ENCODE measurements at regions not wholly inside any gene's neighbourhood (a gene's known extent, or its start where the extent isn't known, plus 50 kb on each side); places are given as distances from the start of the nearest gene placed in this dataset.

DNA sequence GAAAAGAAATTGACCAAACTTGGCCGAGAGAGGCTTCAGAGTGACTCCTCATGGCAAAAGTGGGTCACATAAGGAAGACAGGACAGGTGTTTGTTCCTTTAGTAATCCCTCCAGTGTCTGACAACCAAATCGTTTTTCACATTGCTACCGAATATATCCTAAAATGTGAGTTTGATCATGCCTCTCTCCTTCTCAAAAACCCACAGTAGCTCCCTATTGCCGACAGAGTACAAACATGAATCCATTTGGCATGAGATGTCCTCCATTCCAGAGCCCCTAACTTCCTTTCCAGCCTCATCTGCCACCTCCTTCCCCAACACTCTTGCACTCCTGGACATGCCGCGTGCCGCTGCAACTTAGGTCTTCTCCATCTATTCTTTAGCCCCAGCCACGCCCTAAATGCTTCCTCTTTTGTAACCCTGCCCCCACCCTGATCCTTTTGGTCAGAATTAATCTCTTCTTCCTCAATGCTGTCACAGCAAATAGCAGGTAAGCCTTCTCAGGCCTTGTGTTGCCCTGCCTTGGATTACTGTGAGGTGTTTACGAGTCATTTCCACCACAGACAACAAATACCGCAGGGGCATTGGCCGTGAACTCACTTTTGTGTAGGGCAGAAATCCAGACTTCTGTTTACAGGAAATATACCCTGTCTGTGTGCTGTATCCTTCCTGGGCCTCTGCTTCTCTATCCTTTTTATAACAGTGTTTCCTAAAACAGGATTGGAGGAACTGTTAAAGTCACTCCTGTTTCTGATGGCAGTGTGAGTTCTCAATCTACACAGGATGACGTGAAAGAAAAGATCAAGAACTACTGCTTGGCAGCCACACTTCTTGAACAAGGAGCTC lies 66.0 kb upstream of the FTH1 start:
- DNase-seq (no peak), ATAC-seq (peak; percentile 64)
- intact Hi-C loops (cut with DNase I, micrococcal nuclease) = no loop called here

DNA sequence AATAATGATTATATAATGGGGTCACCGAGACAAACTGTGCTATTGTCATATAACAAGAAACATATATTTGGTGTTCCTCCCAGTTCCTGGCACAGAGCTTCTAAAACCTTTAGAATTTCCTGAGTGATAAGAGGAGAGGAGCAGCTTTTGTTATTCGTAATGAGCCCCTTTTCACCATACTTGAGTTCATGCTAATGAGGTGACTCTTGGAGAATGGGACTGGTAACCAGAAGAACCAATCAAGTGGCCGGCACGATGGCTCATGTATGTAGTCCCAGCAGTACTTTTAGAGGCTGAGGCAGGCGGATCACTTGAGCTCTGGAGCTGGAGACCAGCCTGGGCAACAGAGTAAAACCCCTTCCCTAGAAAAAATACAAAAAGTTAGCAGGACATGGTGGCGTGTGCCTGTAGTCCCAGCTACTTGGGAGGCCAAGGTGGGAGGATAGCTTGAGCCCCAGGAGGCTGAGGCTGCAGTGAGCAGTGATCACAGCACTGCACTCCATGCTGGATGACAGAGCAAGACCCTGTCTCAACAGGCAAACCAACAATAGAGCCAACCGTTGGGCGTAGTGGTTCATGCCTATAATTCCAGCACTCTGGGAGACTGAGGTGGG lies 62.7 kb upstream of the FTH1 start:
- no peak for DNase-seq
- ATAC-seq = no peak
- intact Hi-C loops (cut with DNase I, micrococcal nuclease) = no loop called here

DNA sequence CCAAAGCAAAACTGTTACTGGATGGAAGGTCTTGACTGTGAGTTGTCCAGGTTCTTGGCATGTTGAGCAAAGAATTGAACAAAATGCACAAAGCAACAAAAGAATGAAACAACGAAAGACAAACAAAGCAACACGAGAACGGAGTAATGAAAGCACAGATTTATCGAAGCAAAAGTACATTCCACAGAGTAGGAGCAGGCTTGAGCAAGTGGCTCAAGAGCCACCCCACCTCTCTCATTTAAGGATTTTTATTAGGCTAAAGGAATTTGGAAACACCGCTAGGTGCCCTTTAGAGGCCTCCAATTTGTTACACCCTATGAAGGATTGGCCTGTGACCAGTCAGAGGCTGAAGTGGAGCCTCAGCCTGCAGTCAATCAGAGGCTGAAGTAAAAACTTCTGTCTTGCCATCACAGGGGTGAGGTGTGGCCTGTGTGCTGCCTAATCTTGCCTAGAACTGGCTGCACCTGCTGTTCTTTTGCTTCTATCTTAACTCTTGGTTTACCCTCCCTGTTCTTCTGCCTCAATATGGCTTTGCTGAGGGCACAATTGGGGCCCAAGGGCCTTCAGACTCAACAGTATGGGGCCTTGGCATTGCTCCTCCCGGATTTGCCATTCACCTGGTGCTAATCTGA lies 59.4 kb upstream of the FTH1 start:
- intact Hi-C loops (cut with DNase I, micrococcal nuclease) = no loop called here
- ATAC-seq (no peak), DNase-seq (no peak)

- intact Hi-C loops (cut with DNase I, micrococcal nuclease) = no loop called here
- ATAC-seq (peak; percentile 96), DNase-seq (peak; percentile 69 to 80)
Observed at GRCh38 chr11:62025487-62026105, 58.2 kb upstream of the FTH1 start.

- DNase-seq = no peak
- no peak for ATAC-seq
- intact Hi-C loops (cut with DNase I, micrococcal nuclease) = no loop called here
Observed at GRCh38 chr11:62024936-62025486, 57.6 kb upstream of the FTH1 start.

- no peak for ATAC-seq
- DNase-seq = no peak
- intact Hi-C loops (cut with DNase I, micrococcal nuclease) = no loop called here
Observed at GRCh38 chr11:62022211-62022610, 54.8 kb upstream of the FTH1 start.

DNA sequence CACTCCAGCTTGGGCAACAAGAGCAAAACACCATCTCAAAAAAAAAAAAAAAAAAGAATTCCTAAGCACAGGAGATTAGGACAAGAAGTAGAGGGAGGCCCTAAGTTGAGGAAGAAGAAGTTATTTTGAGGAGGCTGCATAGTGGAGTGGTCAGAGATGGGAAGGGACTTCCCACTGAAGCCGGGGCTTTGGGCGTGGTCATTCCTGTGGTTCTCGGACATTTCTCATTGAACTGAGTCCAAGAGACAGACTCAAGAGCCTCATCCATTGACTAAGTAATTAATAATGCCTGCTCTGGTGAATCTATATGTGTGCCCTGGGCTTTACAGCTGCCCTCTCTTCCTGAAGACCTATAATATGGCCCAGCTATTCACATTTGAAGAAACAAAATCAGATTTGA lies 53.2 kb upstream of the FTH1 start:
- ATAC-seq = no peak
- intact Hi-C loops (cut with DNase I, micrococcal nuclease) = no loop called here
- DNase-seq = no peak

DNA sequence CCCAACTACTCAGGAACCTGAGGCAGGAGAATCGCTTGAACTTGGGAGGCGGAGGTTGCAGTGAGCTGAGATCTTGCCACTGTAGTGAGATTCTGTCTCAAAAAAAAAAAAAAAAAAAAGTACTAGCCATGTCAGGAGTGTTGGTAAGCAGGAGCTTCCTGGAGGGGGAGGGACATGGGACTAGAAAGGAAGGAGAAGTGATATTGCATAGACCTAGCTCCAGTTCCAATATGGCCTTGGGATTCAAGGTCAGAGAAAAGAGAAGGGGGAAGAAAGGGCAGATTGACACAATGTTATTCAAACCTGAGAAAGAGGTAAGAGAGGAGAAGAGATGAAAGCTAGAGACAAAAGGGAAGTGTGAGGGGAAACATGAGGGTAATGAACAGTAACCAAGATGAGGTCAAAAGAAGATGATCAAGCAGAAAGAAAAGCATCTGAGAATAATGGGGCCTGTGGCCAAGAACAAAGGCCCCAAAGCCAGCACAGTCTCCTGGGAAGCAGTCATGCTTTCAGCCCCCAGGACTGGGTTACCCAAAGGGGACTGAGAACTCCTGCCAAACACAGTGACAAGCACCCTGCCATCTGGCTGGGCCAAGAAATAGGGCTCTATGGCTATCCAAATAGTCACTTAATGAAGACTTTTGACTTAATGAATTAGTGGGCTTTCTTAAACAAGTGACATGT lies 51.7 kb upstream of the FTH1 start:
- intact Hi-C loops (cut with DNase I, micrococcal nuclease) = no loop called here
- no peak for DNase-seq
- no peak for ATAC-seq

DNA sequence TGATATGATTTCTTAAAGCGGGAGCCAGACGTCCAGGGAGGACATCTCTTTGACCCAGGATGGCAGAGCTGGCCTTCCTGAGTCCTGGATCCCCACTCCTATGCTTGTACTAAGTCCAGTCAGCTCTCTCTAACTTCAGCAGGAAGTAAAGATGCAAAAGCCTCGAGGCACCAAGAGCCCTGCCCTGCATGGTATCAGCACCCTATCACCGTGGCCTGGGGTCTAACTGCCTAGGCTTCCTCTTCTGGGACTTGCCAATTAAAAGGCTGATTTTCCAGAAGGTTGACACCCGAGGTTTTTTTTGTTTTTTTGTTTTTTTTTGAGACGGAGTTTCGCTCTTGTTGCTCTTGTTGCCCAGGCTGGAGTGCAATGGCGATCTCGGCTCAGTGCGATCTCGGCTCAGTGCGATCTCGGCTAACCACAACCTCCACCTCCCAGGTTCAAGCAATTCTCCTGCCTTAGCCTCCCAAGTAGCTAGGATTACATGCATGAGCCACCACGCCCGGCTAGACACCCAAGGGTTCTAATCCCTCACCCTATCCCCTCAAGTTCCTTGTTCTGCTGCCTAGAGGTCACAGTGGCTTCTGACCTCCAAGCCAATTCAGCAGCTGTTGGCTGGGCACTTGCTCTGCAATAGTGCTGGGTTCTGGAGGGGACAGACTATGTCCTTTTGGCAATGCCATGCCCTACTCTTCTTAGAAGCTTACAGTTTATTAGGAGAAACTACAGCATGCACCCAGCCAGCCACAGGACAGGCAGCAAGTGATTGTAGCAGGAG lies 50.6 kb upstream of the FTH1 start:
- ATAC-seq = no peak
- DNase-seq = no peak
- intact Hi-C loops (cut with DNase I, micrococcal nuclease) = no loop called here
